GM19467 (cell line): ENCODE measurements at regions not wholly inside any gene's neighbourhood (a gene's known extent, or its start where the extent isn't known, plus 50 kb on each side); places are given as distances from the start of the nearest gene placed in this dataset.
"Not testable (repeated sequence)": the region's sequence is repeated elsewhere in the genome, so short reads cannot be mapped to it uniquely, and the experiment has no call there.

Source experiments
- ATAC-seq: cut with Tn5 transposase; IDR thresholded peaks from one replicate; pipeline ENCODE4 v1.9.1; 2021; ENCODE audit warnings: mild to moderate bottlenecking, moderate library complexity; ENCODE audit not compliant: unreplicated experiment

DNA sequence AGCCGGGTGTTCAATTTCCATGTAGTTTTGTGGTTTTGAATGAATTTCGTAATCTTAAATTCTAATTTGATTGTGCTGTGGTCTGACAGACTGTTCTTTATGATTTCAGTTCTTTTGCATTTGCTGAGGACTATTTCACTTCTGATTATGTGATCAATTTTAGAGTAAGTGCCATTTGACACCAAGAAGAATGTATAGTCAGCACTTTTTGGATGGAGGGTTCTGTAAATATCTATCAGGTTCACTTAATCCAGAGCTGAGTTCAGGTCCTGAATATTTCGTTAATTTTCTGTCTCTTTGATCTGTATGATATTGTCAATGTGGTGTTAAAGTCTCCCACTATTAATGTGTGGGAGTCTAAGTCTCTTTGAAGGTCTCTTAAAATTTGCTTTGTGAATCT lies 944.9 kb downstream of the TLE4 start:
- ATAC-seq: no peak

DNA sequence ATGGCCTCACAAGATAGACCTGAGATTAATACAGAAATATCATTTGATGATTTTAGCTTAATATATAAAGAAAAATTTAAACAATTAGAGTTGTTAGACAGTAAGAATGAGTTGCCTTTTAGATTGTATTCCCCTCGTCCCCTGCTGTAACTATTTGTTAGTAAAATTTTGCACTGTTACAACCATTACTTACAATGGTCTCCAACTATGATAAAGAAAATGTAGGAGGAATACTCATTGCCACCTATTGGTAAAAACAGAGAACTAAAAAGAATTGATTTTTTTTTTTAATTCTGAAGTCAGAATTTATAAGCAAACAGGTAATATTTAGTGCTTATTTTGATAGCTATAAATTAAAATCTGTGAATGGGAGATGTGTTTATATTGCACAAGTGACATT lies 937.6 kb downstream of the TLE4 start:
- ATAC-seq: no peak

DNA sequence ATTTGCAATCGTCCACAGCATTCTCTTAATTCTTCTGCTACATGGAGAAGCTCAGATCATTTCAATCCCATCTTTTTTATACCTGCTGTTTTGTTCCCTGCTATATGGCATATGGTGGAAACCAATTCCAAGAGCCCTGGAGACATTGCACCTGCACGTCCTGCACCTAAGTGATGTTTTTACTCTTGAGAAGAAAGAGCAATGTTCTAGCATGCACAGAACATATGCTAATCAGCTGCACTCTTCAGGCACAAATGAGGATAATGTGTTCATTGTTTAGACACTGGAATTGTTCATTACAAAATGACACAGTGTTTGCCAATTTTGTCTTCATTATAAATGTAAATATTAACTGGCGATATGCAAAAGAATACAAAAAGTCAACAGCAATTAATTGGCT lies 935.8 kb downstream of the TLE4 start:
- ATAC-seq: no peak

DNA sequence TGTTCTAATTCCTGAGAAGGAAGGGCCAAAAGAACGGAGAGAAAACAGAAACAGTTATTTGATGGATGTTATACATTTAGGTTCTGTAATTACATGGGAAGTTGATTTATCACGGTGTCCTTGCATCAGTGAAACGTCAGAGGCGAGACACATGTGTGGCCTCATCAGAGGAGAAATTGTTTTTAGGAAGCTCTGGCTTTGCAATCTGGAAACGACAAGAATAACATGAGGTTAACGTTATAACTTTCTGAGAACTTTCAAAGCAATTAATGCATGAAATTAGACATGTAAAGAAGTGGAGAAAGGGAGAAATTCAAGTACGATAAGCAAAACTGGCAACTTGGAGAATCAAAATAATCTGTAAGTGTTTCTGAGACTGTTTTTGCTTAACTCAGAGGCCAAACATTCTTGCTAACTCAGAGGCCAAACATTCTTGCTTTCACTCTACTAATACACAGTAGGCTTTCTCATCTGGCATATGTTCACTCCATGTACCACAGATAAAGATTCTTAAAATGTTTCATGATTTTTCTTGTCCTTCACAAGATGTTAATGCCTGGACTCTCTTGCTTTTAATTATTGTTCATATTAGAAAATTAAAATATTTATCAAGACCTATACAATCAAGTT lies 933.0 kb downstream of the TLE4 start:
- ATAC-seq: no peak

DNA sequence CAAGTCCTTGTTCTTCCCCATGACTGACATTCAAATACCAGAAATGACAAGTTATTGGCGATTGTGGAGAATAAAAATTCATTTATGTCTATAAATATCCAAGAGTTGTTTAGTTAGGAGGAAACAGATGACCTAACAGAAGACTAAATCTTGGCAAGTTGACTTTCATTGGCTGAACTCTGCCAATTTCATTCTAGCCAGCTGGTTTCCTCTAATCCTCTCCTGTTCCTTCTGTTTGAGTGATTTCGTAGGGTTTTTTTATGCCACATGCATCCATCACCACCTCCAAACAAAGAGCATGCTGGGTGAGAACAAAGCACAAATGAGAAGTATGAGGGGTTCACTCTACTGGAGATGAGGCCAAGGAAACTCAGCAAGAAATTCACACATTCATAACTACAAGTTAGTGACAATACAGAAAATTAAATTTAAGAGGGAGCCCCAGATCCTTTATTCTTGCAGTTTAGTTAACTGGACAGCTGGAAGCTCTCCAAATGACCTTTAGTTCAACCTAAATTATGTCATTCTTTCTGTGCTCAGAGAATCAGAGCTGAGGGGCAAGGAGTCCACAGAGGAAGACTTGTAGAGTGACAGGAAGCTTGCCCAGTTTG lies 932.0 kb downstream of the TLE4 start:
- ATAC-seq: no peak

DNA sequence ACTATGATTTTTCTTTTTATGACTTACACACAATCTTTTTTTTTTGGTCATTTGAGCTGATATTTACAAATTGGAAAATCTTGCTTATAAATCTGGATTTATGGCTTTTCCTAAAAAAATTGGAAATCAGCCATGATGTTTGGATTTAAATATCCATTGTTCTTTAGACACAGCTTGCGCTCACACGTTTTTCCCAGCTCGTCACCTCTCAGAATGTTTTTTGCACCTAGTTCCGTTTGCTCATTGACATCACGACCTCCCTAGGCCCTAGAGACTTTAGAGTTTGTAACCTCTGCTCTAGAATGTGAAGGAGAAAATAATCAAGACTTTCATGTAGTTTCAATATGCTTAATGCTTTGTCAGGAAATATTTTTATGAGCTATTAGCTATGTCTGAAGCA lies 930.5 kb downstream of the TLE4 start:
- ATAC-seq: no peak

DNA sequence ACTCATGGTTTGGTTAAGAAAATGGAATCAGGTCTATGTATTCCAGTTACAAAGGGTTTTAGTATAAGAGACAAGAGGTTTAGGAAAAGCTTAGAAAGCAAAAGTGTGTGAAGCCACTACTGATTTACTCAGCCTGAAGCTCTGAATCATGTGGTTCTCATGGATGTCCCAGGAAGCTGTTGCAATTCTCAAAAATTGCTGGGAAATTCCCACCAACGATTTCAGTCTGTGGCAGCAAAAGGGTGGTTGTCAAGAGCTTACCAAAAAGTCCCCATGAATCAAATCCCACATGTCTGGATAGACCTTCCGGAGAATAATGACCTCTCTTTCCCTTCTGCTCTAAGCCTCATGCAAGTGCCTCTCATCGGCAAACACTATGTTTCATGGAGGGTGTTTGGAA lies 929.9 kb downstream of the TLE4 start:
- no peak for ATAC-seq

DNA sequence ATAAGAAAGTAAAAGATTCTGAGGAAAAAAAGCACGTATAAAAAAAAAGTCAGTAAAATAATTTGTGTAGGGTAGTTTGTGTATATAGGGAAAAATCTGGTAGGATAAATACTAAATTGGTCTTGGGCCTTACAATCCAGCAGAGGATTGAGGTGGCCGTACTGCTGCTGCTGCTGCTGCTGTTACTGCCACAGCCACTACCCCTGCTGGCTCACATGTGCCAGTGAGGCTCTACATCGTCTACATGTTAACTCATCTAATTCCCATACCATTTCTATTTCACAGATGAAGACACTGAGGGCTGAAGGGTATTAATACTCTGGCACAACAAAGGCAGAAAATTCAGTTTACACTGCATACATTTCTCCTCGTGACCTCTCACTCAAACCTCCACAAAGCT lies 928.5 kb downstream of the TLE4 start:
- no peak for ATAC-seq

DNA sequence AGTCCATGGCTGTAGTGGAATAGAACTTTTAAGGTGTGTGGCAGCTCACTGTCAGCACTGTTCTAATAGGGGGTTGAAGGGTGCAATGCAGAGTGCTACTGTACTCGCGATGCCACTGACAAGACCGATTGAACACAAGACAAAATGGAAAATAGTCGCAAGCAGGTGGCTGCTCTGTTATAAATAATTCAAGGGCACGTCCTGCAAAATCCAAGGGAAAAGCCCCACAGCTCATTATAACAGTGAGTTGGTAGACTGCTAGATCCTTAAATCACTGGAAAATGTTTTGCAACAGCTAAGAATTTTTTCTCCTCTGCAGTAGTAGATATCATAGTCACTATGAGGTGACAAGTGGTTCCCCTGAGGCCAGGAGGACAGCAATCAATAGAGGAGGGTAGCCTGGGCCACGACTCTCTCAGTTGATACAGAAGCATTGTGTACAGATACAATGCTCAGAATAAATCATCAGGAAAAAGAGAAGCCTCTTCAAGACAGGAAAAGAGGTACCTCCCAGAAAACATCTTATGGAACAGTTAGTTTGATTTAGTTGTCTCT lies 926.3 kb downstream of the TLE4 start:
- no peak for ATAC-seq

DNA sequence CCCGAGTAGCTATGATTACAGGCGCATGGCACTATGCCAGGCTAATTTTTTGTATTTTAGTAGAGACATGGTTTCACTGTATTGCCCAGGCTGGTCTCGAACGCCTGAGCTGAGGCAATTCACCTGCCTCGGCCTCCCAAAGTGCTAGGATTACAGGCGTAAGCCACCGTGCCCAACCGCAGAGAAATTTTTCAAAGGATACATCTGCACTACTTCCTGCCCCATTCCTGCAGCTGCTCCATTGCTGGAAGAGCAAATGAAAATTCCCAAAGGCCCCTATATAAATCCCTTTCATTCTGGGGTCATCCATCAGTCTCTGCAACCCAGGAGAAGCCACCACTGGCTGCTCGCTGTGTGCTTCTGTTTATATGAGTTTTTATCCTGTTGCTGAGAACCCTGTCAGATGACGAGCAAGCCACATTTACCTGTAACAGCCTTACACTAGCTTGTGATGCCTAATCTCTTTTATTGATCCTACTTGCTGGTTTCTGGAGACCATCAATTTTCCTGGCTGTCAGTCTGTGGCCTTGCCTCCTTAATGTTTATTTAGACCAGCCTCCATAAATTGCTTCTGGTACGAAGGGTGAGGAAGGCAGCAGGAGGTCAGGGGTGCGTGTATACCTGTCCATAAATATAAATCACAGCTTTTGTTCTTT lies 925.3 kb downstream of the TLE4 start:
- no peak for ATAC-seq

DNA sequence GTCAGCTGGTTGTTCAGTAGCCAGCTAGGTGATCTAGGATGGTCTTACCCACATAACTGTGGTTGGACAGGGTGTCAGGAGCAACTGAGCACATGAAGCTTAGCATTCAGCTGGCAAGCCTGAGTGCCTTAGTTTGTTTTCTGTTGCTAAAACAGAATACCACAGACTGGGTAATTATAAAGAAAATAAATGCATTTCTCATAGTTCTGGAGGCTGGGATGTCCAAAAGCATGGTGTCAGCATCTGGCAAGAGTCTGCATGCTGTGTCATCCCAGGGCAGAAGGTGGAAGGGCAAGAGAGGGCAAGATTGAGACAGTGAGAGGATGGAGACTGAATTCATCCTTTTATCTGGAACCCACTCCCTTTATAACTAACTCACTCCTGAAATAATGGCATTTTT lies 921.5 kb downstream of the TLE4 start:
- no peak for ATAC-seq

DNA sequence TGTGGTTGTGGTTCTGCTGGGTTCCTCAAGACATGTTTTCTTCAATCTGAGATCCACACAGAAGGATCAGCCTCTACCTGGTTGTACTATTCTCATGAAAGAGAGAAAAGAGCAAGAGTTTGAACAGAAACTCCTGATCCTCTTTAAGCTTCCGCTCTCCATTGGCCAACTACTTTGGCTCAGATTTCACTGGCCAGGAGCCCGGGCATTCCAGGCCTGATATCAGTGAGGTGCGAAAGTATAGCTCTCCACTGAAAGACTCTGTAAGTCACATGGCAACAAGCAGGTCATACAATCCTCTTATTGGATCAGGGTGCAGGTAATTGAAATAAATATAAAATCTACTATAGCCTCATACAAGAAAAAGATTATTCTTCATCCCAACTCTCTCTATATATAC lies 920.5 kb downstream of the TLE4 start:
- ATAC-seq: no peak

DNA sequence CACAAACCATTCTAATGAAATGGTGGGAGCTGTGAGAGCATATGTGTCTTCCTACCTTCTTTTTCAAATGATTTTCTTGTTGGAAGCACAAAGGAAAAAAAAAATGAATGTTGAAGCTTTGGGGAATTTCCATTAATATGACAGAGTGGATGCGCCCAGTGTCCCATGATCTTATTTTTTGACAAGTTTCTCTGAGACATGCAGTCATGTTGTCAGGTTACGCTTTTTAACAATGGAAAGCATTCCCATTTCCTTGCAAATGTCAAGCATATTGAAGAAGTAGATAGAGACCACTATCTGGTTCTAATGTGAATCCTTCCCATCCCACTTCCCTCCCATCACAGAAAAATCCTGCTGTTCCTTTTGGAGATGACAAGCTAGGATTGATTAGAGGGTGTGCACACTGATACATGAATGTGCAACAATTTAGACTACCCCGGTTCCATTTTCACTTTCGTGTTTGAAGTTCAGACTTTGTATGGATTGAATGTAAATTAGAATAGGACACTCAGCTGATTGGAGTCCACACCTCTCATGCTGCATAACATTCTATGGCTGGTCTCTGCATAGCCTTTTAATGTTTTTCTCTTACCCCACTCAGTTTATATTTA lies 919.4 kb downstream of the TLE4 start:
- no peak for ATAC-seq

DNA sequence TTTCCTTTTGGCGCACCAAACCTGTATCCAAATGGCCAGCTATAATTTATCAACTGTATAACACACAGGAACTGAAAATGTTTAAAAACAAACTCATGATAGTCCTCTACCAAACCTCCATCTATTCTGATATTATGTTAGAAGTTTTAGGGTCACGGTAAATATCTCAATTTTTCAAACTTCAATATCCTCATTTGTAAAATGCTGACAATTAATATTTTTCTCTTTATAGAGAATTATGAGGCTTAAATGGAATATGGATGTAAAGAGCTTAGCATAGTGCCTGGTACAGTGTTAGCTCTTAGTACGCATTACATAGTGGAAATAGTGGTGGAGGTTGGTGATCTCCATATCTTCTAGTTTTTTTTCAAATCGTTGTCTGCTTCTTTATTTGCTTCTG lies 917.6 kb downstream of the TLE4 start:
- ATAC-seq: no peak

DNA sequence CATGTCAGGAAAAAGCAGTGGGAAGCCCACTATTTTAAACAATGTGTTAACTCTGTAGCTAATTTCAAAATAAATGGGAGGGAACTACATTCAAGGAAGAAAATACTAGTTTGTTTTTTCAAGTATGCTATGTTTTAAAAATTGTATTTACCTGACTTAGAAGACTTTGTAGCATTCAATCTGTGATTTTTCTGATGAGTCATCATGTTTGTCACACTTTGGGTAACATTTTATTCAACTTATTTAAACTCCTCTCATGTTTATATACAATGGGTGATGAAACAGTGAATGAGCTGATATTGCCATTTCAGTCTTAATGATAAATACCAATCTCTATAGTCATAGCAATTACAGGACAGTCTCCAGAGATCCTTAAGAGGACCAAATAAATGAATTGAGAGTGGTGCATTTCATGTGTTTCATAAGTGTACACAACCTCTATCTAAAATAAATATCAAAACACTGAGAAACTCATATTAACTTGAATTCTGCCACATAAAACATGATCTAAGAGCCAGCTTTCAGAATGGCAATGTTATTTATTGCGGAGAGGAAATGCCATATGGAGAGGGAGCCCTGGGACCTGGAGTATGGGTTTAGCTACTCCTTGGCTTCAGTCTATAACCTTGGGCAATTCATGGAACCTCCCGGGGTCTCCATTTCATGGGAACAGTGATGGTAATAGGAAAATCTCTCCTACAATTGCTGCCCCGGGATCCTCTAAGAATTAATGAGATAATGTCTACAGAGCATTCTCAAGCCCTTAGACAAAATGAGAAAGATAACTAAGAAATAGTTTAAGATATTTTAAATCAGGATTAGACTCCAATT lies 913.9 kb downstream of the TLE4 start:
- ATAC-seq: no peak

DNA sequence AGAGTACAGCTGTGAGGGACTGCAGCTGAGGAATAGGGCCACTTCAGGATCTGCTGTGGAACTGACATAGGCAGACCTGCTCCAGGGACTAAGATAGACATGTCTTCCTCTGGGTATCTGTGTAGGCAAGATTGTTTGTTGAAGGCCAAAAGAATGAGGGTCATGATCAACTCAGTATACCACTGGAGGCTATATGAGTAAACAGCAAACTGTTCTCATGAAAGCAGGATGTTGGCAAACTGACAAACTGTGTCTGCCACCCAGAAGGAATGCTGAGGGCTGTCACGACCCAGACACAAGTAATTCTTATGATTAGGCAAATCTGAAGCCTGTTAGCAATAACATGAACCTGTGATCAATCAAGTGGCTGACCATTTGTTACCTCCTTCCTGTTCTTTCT lies 910.5 kb downstream of the TLE4 start:
- ATAC-seq: not testable (repeated sequence)

DNA sequence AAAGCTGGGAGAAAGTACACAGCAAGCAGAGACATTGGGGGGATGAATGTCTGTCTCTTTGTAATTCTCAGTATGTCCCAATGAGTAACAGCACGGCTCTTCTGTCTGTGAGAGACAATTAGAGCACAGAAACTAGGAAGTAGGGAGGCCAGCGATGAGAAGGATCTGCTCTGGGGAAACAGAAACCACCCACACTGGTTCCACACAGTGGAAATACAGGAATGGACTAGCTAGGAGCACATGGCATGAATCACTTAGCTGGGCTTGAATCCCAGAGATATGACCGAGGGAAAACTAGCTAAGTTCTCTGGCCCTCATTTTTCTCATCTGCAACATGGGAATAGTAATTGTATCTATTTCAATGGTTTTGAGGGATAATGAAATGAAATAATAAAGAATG lies 895.9 kb downstream of the TLE4 start:
- ATAC-seq: no peak

DNA sequence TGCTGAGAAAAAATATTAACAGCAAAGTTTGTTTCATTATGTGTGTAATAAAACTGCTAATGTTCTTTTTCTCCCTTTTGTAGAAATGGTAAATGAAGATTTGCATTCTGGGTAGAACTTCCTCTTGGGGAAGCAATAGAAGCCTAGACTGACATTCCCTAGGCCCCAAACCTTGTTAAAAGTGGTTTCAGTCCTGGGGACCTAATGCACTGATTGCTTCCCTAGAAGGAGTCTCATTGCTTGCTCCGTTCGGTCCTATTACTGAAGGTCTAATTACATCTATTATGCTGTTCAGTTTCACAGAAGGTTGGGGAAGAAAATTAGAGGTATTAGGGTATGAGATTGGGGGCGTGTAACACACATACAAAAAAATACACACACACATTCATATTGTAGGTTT lies 893.8 kb downstream of the TLE4 start:
- no peak for ATAC-seq

DNA sequence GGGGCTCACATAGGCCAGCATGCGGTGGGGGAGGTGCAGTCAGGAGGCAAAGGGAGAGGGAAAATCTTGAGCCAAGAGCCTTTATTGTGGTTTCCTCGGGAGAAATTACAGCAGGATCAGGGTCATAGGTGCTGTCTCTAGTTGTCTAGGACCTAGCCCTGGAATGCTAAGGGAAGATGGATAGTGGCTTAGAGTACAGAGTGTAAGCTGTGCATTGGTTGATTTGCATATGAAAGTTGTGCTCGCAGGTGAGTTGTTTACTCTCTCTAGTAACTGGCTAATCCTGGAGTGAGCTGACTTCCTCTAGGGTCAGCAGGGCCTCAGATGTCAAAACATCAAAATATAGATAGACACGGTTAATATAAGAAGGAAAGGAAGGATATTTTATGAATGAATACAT lies 877.7 kb downstream of the TLE4 start:
- no peak for ATAC-seq

DNA sequence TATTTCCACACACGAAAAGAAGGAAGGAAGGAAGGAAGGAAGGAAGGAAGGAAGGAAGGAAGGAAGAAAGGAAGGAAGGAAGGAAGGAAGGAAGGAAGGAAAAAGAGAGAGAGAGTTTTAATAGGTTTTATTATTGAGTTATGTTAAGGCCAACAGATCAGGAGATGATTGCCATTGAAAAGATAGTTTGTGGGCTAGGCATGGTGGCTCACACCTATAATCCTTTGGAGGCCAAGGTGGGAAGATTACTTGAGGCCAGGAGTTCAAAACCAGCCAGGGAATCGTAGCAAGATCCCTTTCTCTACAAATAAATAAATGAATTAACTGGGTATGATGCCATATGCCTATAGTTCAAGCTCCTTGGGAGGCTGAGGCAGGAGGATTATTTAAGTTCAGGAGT lies 877.2 kb downstream of the TLE4 start:
- ATAC-seq: no peak

DNA sequence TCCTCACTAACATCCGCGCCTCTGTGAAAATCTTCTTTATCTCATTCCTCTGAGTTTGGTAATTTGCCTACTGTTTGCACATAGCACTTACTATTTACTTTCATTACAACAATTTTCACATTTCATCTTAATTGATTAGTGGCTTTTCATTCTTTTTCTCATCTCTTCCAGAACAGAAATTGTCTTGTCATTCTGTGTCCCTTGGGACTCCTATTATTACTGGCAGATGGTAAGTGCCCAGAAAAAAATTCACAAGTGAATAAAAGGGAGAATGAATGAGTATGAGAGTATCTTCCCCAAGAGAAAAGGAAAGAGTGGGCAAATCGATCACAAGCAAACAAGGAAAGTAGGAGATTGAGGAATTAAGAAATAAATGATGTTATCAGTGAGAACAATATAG lies 876.1 kb downstream of the TLE4 start:
- no peak for ATAC-seq
